OCI-LY1 (cell line): ENCODE measurements at regions not wholly inside any gene's neighbourhood (a gene's known extent, or its start where the extent isn't known, plus 50 kb on each side); places are given as distances from the start of the nearest gene placed in this dataset.

Experiments
- H2AFZ ChIP-seq: fragments of 200-600 bp; sonication (generic), shearing (Covaris generic); 2 replicates; pipeline ENCODE4 v1.6.0; 2014; ENCODE audit warnings: antibody characterized with exemption, mild to moderate bottlenecking, low read length
- H3F3A ChIP-seq: fragments of 200-600 bp; sonication (generic), shearing (Covaris generic); 2 replicates; pipeline ENCODE4 v1.6.0; 2014; ENCODE audit warnings: mild to moderate bottlenecking, antibody characterized with exemption, low read length, moderate library complexity; ENCODE audit not compliant: insufficient read depth
- H3K27ac ChIP-seq: fragments of 200-600 bp; sonication (generic); 2 replicates; pipeline ENCODE4 v1.5.1; 2014; ENCODE audit warnings: low read length, mixed run types, mild to moderate bottlenecking, low read depth; ENCODE audit not compliant: poor library complexity, severe bottlenecking
- H3K27me3 ChIP-seq: fragments of 200-600 bp; sonication (generic); 2 replicates; pipeline ENCODE4 v1.6.0; 2014; ENCODE audit warnings: antibody characterized with exemption, mild to moderate bottlenecking, low read length, moderate library complexity; ENCODE audit not compliant: insufficient read depth
- H3K36me3 ChIP-seq: fragments of 200-600 bp; sonication (generic); 2 replicates; pipeline ENCODE4 v1.6.1; 2014; ENCODE audit warnings: mild to moderate bottlenecking, antibody characterized with exemption, low read length, moderate library complexity, mixed read lengths; ENCODE audit not compliant: insufficient read depth
- H3K4me1 ChIP-seq: fragments of 200-600 bp; sonication (generic); 2 replicates; pipeline ENCODE4 v1.5.1; 2014; ENCODE audit warnings: mild to moderate bottlenecking, low read length, moderate library complexity; ENCODE audit not compliant: insufficient read depth, severe bottlenecking
- H3K4me2 ChIP-seq: fragments of 200-600 bp; sonication (generic), shearing (Covaris generic); 2 replicates; pipeline ENCODE4 v1.6.1; 2014; ENCODE audit warnings: low read length
- H3K4me3 ChIP-seq: fragments of 200-600 bp; sonication (generic); 2 replicates; pipeline ENCODE4 v1.5.1; 2014; ENCODE audit warnings: low read length, low read depth, mild to moderate bottlenecking, mixed read lengths; ENCODE audit not compliant: poor library complexity, severe bottlenecking
- H3K79me2 ChIP-seq: fragments of 200-600 bp; shearing (Covaris generic); 2 replicates; pipeline ENCODE4 v1.6.1; 2016; ENCODE audit warnings: mixed run types, low read length, mixed read lengths; ENCODE audit not compliant: insufficient read depth
- H3K9ac ChIP-seq: fragments of 200-600 bp; sonication (generic), shearing (Covaris generic); 2 replicates; pipeline ENCODE4 v1.6.1; 2014; ENCODE audit warnings: mild to moderate bottlenecking, low read length, mixed read lengths
- H3K9me2 ChIP-seq: fragments of 200-600 bp; sonication (generic), shearing (Covaris generic); 2 replicates; pipeline ENCODE4 v1.6.1; 2014; ENCODE audit warnings: low read depth, mild to moderate bottlenecking, low read length, mixed read lengths
- H3K9me3 ChIP-seq: fragments of 200-600 bp; shearing (Covaris generic); 2 replicates; pipeline ENCODE4 v1.6.1; 2014; ENCODE audit warnings: low read length, mixed read lengths
- H4K20me1 ChIP-seq: fragments of 200-600 bp; sonication (generic), shearing (Covaris generic); 2 replicates; pipeline ENCODE4 v1.6.0; 2016; ENCODE audit warnings: mild to moderate bottlenecking, low read length; ENCODE audit not compliant: insufficient read depth
- CTCF ChIP-seq: fragments of 200-600 bp; sonication (generic), shearing (Covaris generic); IDR thresholded peaks from 2 replicates; pipeline ENCODE4 v1.5.1; 2017; ENCODE audit warnings: mild to moderate bottlenecking, antibody characterized with exemption, low read length, moderate library complexity, mixed read lengths
- EZH2 ChIP-seq: fragments of 200-600 bp; sonication (generic), shearing (Covaris generic); IDR thresholded peaks from 2 replicates; pipeline ENCODE4 v1.8.0; 2017; ENCODE audit warnings: borderline replicate concordance, mixed run types, mild to moderate bottlenecking, antibody characterized with exemption, low read length, moderate library complexity, mixed read lengths

- H3K79me2 ChIP-seq = no peaks in the 10 kb centered on the region
- H3K9ac ChIP-seq = no peak overlapping the region
- H2AFZ ChIP-seq = no peak overlapping the region
- no peaks in the 10 kb centered on the region for H3K27me3 ChIP-seq
- H3K9me2 ChIP-seq = no peaks in the 10 kb centered on the region
- H3K4me2 ChIP-seq = no peak overlapping the region
- no peak overlapping the region for H3K4me3 ChIP-seq
- no peaks in the 10 kb centered on the region for H3K36me3 ChIP-seq
- TF ChIP-seq CTCF (no peak), EZH2 (no peak)
- no peaks in the 10 kb centered on the region for H4K20me1 ChIP-seq
- H3K4me1 ChIP-seq = no peaks in the 10 kb centered on the region
- H3F3A ChIP-seq = no peaks in the 10 kb centered on the region
- no peak overlapping the region for H3K27ac ChIP-seq
- no peaks in the 10 kb centered on the region for H3K9me3 ChIP-seq
Measured at GRCh38 chr11:87967459-87967858, 207.8 kb downstream of the RAB38 start.

GRCh38 chr11:87966694-87967093 is 208.5 kb downstream of the RAB38 start:
- H3K4me2 ChIP-seq = no peak overlapping the region
- no peak overlapping the region for H3K4me3 ChIP-seq
- H3F3A ChIP-seq = no peaks in the 10 kb centered on the region
- no peaks in the 10 kb centered on the region for H3K79me2 ChIP-seq
- H2AFZ ChIP-seq = no peak overlapping the region
- H3K9me3 ChIP-seq = no peaks in the 10 kb centered on the region
- TF ChIP-seq EZH2 = no peak
- TF ChIP-seq CTCF = no peak
- H3K27ac ChIP-seq = no peak overlapping the region
- no peaks in the 10 kb centered on the region for H3K27me3 ChIP-seq
- no peaks in the 10 kb centered on the region for H3K36me3 ChIP-seq
- H3K4me1 ChIP-seq = no peaks in the 10 kb centered on the region
- no peaks in the 10 kb centered on the region for H3K9me2 ChIP-seq
- no peak overlapping the region for H3K9ac ChIP-seq
- no peaks in the 10 kb centered on the region for H4K20me1 ChIP-seq

- no peaks in the 10 kb centered on the region for H4K20me1 ChIP-seq
- no peak for TF ChIP-seq EZH2
- TF ChIP-seq CTCF = no peak
Measured at GRCh38 chr11:87966216-87966615, 209.0 kb downstream of the RAB38 start.

More at GRCh38 chr11:87966216-87966615, 209.0 kb downstream of the RAB38 start:
- Histone ChIP-seq H3K27me3 (no peaks in the 10 kb centered on the region), H3K79me2 (no peaks in the 10 kb centered on the region), H2AFZ (no peak overlapping the region), H3K27ac (no peak overlapping the region), H3K36me3 (no peaks in the 10 kb centered on the region), H3K4me2 (no peak overlapping the region), H3K9ac (no peak overlapping the region), H3K4me3 (no peak overlapping the region), H3K9me3 (no peaks in the 10 kb centered on the region), H3K4me1 (no peaks in the 10 kb centered on the region), H3F3A (no peaks in the 10 kb centered on the region), H3K9me2 (no peaks in the 10 kb centered on the region)
